GM23338 (cell line): ENCODE measurements at regions not wholly inside any gene's neighbourhood (a gene's known extent, or its start where the extent isn't known, plus 50 kb on each side); places are given as distances from the start of the nearest gene placed in this dataset.
A peak's percentile ranks its signal among the peaks of the same experiment; 100 is the strongest.

Source experiments
- ATAC-seq: fragments of 200-7000 bp; cut with Tn5 transposase; 3 replicates; pipeline ENCODE4 v1.9.1; 2020
- DNase-seq: peaks from one replicate; pipeline ENCODE4 v3.0.0-alpha.2; 2015; ENCODE audit warnings: low spot score
- H2AFZ ChIP-seq: fragments of 200-600 bp; sonication (generic); 2 replicates; pipeline ENCODE4 v1.8.0; 2016; ENCODE audit warnings: antibody characterized with exemption, mild to moderate bottlenecking, moderate library complexity
- H3F3A ChIP-seq: fragments of 200-600 bp; sonication (generic); replicated peaks from 2 replicates; pipeline ENCODE4 v1.8.0; 2017; ENCODE audit warnings: antibody characterized with exemption, mixed run types, low read depth
- H3K27ac ChIP-seq: fragments of 200-600 bp; sonication (generic); 2 replicates; pipeline ENCODE4 v1.6.1; 2016; ENCODE audit warnings: low read depth
- H3K27me3 ChIP-seq: fragments of 200-600 bp; sonication (generic); 2 replicates; pipeline ENCODE4 v1.8.0; 2016; ENCODE audit warnings: mild to moderate bottlenecking, mixed run types, moderate library complexity; ENCODE audit not compliant: insufficient read depth
- H3K36me3 ChIP-seq: fragments of 200-600 bp; sonication (generic); 2 replicates; pipeline ENCODE4 v1.8.0; 2016; ENCODE audit warnings: mild to moderate bottlenecking; ENCODE audit not compliant: insufficient read depth
- H3K4me1 ChIP-seq: fragments of 200-600 bp; sonication (generic); 2 replicates; pipeline ENCODE4 v1.8.0; 2016; ENCODE audit warnings: mild to moderate bottlenecking, moderate library complexity; ENCODE audit not compliant: insufficient read depth
- H3K4me2 ChIP-seq: fragments of 200-600 bp; sonication (generic); 2 replicates; pipeline ENCODE4 v1.7.1; 2017; ENCODE audit warnings: mixed run types
- H3K4me3 ChIP-seq: fragments of 200-600 bp; sonication (generic); 2 replicates; pipeline ENCODE4 v1.6.1; 2016; ENCODE audit warnings: mixed run types
- H3K79me2 ChIP-seq: fragments of 200-600 bp; sonication (generic); replicated peaks from 2 replicates; pipeline ENCODE4 v1.8.0; 2017; ENCODE audit warnings: mild to moderate bottlenecking; ENCODE audit not compliant: insufficient read depth
- H3K9me2 ChIP-seq: fragments of 200-600 bp; sonication (generic); 2 replicates; pipeline ENCODE4 v1.8.0; 2017; ENCODE audit not compliant: insufficient read depth
- H4K20me1 ChIP-seq: fragments of 200-600 bp; sonication (generic); replicated peaks from 2 replicates; pipeline ENCODE4 v1.8.0; 2017; ENCODE audit warnings: mild to moderate bottlenecking; ENCODE audit not compliant: insufficient read depth
- H3K27ac Mint-ChIP-seq: 2 replicates; pipeline ENCODE4 v1.8.0; 2020; ENCODE audit warnings: inconsistent platforms, mild to moderate bottlenecking, moderate library complexity, mixed read lengths
- H3K27me3 Mint-ChIP-seq: 3 replicates; pipeline ENCODE4 v1.8.0; 2022; ENCODE audit warnings: low read depth, mild to moderate bottlenecking, moderate library complexity, mixed read lengths, inconsistent platforms; ENCODE audit not compliant: insufficient read depth, poor library complexity
- H3K36me3 Mint-ChIP-seq: 3 replicates; pipeline ENCODE4 v1.8.0; 2021; ENCODE audit warnings: low read depth, mild to moderate bottlenecking, inconsistent platforms, moderate library complexity, mixed read lengths
- H3K4me1 Mint-ChIP-seq: 3 replicates; pipeline ENCODE4 v1.8.0; 2020; ENCODE audit warnings: mild to moderate bottlenecking, inconsistent platforms, mixed read lengths
- H3K4me3 Mint-ChIP-seq: 3 replicates; pipeline ENCODE4 v1.8.0; 2021; ENCODE audit warnings: moderate library complexity, mild to moderate bottlenecking, inconsistent platforms, mixed read lengths
- H3K9me3 Mint-ChIP-seq: 3 replicates; pipeline ENCODE4 v1.8.0; 2020; ENCODE audit warnings: moderate library complexity, mild to moderate bottlenecking, inconsistent platforms, mixed read lengths
- CREB1 ChIP-seq: fragments of 250-450 bp; sonication (Bioruptor Pico); IDR thresholded peaks from 2 replicates; pipeline ENCODE4 v1.5.0; 2020; ENCODE audit warnings: low read depth, mild to moderate bottlenecking, moderate library complexity
- CTCF ChIP-seq, 2 experiments: fragments of 200-600 bp in 1 of 2; sonication (generic) in 1 of 2; conservative IDR thresholded peaks; 2 replicates each; pipeline versions ENCODE4 v1.5.1 to v1.6.1; 2016 to 2017; ENCODE audit warnings: antibody characterized with exemption in 2 of 2, low read depth in 2 of 2, mild to moderate bottlenecking in 2 of 2, moderate library complexity in 1 of 2
- ETS1 ChIP-seq: IDR thresholded peaks from 2 replicates; pipeline ENCODE4 v1.6.1; 2016; ENCODE audit warnings: antibody characterized with exemption
- EZH2 ChIP-seq: fragments of 200-600 bp; sonication (generic); IDR thresholded peaks from one replicate; pipeline ENCODE4 v1.8.0; 2017; ENCODE audit warnings: antibody characterized with exemption, mild to moderate bottlenecking, low read depth; ENCODE audit not compliant: unreplicated experiment
- EZH2phosphoT487 ChIP-seq: fragments of 200-600 bp; sonication (generic); IDR thresholded peaks from one replicate; pipeline ENCODE4 v1.8.1; 2018; ENCODE audit warnings: antibody characterized with exemption; ENCODE audit not compliant: unreplicated experiment
- JUNB ChIP-seq: IDR thresholded peaks from one replicate; pipeline ENCODE4 v1.6.1; 2016; ENCODE audit warnings: antibody characterized with exemption; ENCODE audit not compliant: unreplicated experiment
- NANOG ChIP-seq: IDR thresholded peaks from 2 replicates; pipeline ENCODE4 v1.6.1; 2016; ENCODE audit warnings: antibody characterized with exemption, borderline replicate concordance
- POLR2AphosphoS5 ChIP-seq: IDR thresholded peaks from 2 replicates; pipeline ENCODE4 v1.6.1; 2016; ENCODE audit warnings: antibody characterized with exemption, low read depth
- REST ChIP-seq: IDR thresholded peaks from one replicate; pipeline ENCODE4 v1.6.1; 2018; ENCODE audit warnings: antibody characterized with exemption; ENCODE audit not compliant: unreplicated experiment
- STAT1 ChIP-seq: IDR thresholded peaks from one replicate; pipeline ENCODE4 v1.6.1; 2016; ENCODE audit warnings: antibody characterized with exemption; ENCODE audit not compliant: unreplicated experiment
- ZNF114 ChIP-seq: fragments of 250-450 bp; sonication (Bioruptor Pico); IDR thresholded peaks from 2 replicates; pipeline ENCODE4 v1.5.0; 2020; ENCODE audit warnings: mild to moderate bottlenecking, moderate library complexity
- ZNF331 ChIP-seq: fragments of 250-450 bp; sonication (Bioruptor Pico); IDR thresholded peaks from 2 replicates; pipeline ENCODE4 v1.5.0; 2020; ENCODE audit warnings: low read depth, mild to moderate bottlenecking, moderate library complexity
- ZNF462 ChIP-seq: fragments of 250-450 bp; sonication (Bioruptor Pico); IDR thresholded peaks from 2 replicates; pipeline ENCODE4 v1.5.0; 2020; ENCODE audit warnings: mild to moderate bottlenecking, moderate library complexity

GRCh38 chr20:50320005-50320900, 129.6 kb downstream of the CEBPB start:
- Histone ChIP-seq H3K27ac (no peak overlapping the region), H2AFZ (peak overlapping the region; percentile 96), H3K27me3 (no peaks in the 10 kb centered on the region), H3K79me2 (no peaks in the 10 kb centered on the region), H4K20me1 (no peaks in the 10 kb centered on the region), H3K9me2 (no peaks in the 10 kb centered on the region; the same call in 1 of the 2 replicates), H3K4me3 (no peak overlapping the region), H3K4me1 (peaks cover 5% of the 10 kb centered on the region; the same call in 1 of the 2 replicates), H3K4me2 (0 out of 2 replicates have a peak overlapping the region, but pooled peaks have one; percentile 32), H3K36me3 (no peaks in the 10 kb centered on the region), H3F3A (no peaks in the 10 kb centered on the region)
- Mint-ChIP-seq H3K4me3 (no peak overlapping the region), H3K36me3 (no peaks in the 10 kb centered on the region; the same call in 2 of the 3 replicates), H3K4me1 (peaks cover 11% of the 10 kb centered on the region), H3K9me3 (no peaks in the 10 kb centered on the region), H3K27ac (peak overlapping the region; percentile 71; the same call in 1 of the 2 replicates), H3K27me3 (no peaks in the 10 kb centered on the region)
- ATAC-seq, result no peak
- TF ChIP-seq EZH2phosphoT487 (no peak), EZH2 (no peak), POLR2AphosphoS5 (no peak), CTCF (conservative IDR thresholded peaks at IDR 0.05; ENCODE audit: low read depth in 2 of 2) (no peak), ETS1 (no peak), ZNF114 (no peak), ZNF462 (CRISPR knock-in tag) (no peak), ZNF331 (CRISPR knock-in tag) (no peak), REST (no peak), JUNB (no peak), STAT1 (no peak), CREB1 (CRISPR knock-in tag) (no peak), NANOG (no peak)
- no peak for DNase-seq
